PFSK-1 (cell line): ENCODE measurements at regions not wholly inside any gene's neighbourhood (a gene's known extent, or its start where the extent isn't known, plus 50 kb on each side); places are given as distances from the start of the nearest gene placed in this dataset.

Experiments
- FOXP2 ChIP-seq: optimal IDR thresholded peaks from 2 replicates; pipeline ENCODE3; 2011; ENCODE audit warnings: borderline replicate concordance, control low read depth, inconsistent platforms; ENCODE audit not compliant: insufficient read depth; ENCODE audit errors: extremely low read length, extremely low read depth
- POLR2AphosphoS5 ChIP-seq: IDR thresholded peaks from 2 replicates; pipeline ENCODE4 v1.6.1; 2012; ENCODE audit warnings: low read depth, mild to moderate bottlenecking, control low read depth, low read length, moderate library complexity
- SIN3A ChIP-seq: IDR thresholded peaks from 2 replicates; pipeline ENCODE4 v1.6.1; 2012; ENCODE audit warnings: mild to moderate bottlenecking, low read length, moderate library complexity, borderline replicate concordance; ENCODE audit not compliant: insufficient read depth
- TAF1 ChIP-seq: IDR thresholded peaks from 2 replicates; pipeline ENCODE4 v1.6.1; 2012; ENCODE audit warnings: low read length, control low read depth, borderline replicate concordance; ENCODE audit not compliant: insufficient read depth
- TF ChIP-seq, protein P1 (sequence below), 2 experiments: IDR thresholded peaks; 2 replicates each; pipeline versions ENCODE4 v1.6.1 to v1.8.0; 2011 to 2012; ENCODE audit warnings: low read depth in 2 of 2, low read length in 2 of 2, control low read depth in 1 of 2, inconsistent platforms in 1 of 2, mild to moderate bottlenecking in 1 of 2, moderate library complexity in 1 of 2; ENCODE audit not compliant: insufficient read depth in 1 of 2

DNA sequence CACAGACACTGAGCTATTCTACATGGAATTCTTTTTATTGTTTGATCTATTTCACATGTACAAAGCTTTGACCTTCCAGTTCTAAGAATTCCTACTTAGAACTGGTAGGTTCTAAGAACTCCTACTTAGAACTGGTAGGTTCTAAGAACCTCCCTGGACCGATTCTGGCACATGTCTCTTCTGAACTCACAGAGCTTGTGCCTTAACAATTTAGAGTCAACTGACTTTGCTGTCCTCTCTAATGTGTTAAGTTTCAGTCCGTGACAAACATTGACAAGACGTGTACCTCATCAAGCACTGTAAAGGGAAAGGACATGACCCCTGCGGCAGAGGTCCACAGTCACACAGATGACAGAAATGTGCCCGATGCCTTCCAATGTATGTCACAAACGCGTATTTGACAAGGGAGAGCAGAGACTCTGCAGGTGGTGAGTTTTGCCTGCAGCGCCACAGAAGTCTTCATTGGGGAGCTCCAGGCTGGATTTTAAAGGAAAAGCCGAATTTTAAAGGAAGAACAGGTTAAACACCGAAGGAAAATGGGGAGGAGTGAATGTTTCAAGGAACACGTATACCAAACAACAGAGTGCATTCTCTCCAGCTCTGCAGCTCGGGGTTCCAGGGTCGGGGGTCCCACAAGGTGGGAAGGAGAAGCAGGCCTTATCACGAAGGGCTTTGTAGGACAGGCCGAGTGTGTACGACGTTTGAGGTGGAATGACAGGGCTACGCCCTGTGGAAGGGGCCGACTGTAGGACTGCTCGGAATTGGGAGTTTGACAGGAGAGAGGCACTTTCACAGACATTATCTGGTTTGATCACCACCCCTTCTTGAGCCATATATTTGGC, 161.1 kb upstream of the KLF14 start:
- TF ChIP-seq FOXP2 (no peak), POLR2AphosphoS5 (no peak), SIN3A (no peak), TAF1 (no peak)
- TF ChIP-seq, protein P1, sequence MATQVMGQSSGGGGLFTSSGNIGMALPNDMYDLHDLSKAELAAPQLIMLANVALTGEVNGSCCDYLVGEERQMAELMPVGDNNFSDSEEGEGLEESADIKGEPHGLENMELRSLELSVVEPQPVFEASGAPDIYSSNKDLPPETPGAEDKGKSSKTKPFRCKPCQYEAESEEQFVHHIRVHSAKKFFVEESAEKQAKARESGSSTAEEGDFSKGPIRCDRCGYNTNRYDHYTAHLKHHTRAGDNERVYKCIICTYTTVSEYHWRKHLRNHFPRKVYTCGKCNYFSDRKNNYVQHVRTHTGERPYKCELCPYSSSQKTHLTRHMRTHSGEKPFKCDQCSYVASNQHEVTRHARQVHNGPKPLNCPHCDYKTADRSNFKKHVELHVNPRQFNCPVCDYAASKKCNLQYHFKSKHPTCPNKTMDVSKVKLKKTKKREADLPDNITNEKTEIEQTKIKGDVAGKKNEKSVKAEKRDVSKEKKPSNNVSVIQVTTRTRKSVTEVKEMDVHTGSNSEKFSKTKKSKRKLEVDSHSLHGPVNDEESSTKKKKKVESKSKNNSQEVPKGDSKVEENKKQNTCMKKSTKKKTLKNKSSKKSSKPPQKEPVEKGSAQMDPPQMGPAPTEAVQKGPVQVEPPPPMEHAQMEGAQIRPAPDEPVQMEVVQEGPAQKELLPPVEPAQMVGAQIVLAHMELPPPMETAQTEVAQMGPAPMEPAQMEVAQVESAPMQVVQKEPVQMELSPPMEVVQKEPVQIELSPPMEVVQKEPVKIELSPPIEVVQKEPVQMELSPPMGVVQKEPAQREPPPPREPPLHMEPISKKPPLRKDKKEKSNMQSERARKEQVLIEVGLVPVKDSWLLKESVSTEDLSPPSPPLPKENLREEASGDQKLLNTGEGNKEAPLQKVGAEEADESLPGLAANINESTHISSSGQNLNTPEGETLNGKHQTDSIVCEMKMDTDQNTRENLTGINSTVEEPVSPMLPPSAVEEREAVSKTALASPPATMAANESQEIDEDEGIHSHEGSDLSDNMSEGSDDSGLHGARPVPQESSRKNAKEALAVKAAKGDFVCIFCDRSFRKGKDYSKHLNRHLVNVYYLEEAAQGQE (IDR thresholded peaks at IDR 0.05; ENCODE audit: insufficient read depth in 1 of 2, low read depth in 2 of 2, low read length in 2 of 2), result no peak

DNA sequence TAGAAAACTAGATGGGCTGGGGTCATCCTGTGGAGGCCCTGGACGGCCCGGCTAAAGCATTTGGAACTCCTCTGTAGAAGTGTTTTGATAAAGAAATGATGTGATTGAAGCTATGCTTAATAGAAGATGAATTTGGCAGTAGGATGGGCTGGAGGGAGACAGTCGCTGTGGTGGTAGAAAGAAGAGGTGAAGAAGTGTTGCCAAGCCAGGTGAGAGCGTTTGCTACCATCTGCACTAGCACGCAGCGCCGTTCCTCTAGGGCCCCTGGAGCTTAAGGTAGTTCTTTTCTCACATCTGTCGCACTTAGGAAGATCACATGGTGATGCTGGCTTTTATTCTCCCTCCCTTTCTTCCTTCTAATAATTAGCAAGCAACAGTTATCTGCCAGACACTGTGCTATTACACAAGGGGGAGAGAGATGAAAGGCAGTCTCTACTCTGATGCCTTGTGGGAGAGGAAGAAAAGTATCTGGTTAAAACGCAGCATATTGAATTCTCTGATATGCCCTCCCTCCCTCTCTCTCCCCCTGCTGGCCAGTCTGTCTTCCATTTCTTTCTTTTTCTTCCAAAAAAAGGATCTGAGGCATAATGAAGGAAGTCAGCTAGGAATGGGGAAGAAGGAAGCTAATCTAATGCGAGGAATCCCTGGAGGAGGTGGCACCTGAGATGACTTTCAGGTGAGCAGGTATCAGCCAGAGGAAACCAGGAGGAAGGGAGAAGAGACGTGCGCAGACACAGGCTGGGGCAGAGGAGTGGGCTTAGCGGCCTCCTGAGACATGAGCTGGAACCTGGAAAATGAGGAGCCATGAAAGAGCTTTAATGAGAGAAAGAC, 162.3 kb upstream of the KLF14 start:
- no peak for TF ChIP-seq POLR2AphosphoS5

DNA sequence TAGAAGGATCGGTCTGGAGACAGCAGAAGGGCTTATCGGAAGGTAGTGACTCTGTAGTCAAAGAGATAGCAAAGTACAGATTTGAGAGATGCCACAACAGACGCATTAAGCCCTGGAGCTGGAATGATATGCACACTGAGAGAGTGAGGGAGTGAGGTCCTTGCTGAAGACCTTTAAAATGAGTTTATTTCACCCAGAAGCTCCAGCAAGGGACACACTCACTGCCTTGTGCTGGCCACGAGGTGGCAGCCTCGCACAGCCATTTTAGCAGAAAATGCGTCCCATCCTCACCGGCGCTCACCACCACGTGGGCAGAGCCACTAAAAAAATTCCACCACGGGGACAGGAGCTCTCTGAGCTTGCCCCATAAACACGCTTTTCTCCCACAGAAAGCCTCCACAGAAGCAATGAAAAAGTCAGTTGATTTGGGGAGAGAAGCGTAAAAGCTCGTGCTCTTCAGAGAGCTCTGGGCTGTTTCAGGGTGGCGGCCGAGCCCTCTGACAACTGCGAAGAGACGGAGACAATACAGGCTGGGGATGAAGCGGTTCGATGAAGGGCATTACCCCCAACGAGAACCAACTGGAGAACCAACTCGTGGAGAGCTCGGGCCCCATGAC, 163.0 kb upstream of the KLF14 start:
- TF ChIP-seq TAF1 (no peak), FOXP2 (peak; percentile 16)

DNA sequence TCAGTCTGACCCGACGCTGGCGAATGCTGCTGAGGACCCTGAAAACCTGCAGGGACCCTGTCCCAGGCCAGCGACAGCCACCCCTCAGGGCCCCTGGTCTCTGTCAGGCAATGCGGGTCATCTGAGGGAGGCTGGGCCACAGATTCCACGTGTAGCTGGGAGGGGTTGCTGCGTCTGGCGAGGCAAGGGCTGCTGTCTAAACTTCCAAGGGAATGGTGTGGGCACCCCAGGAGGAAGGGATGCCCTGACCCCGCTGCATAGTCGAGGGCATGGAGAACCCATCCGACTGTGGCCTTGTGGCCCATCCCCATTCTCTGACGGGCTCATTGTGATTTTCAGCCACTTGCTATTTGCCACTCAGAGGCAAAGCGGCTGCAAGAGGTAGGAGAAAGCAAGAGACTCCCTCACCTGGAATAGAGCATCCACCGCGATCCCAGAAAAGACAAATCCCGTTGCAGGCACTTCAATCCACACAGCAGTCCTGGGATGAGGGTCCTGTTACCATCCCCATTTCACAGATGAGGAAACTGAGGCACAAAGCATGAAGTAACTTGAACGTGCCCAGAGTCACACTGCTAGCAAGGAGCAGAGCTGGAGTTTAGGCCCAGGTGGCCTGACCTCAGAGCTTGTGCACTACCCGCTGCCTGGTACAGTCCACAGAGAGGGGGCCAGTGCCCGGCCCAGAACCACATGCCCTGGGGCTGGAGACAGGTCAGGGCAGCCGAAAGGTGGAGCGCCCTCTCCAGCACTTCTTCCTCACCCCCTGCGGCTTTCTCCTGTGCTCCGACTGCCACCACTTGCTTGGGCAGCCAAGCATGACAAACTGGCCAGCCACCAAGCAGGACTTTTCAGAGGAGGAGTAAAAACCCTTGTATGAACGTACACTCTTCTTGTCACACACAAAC, 163.8 kb upstream of the KLF14 start:
- TF ChIP-seq TAF1 (no peak), FOXP2 (no peak)
- TF ChIP-seq, protein P1 (IDR thresholded peaks at IDR 0.05; ENCODE audit: insufficient read depth in 1 of 2, low read depth in 2 of 2, low read length in 2 of 2), result no peak

DNA sequence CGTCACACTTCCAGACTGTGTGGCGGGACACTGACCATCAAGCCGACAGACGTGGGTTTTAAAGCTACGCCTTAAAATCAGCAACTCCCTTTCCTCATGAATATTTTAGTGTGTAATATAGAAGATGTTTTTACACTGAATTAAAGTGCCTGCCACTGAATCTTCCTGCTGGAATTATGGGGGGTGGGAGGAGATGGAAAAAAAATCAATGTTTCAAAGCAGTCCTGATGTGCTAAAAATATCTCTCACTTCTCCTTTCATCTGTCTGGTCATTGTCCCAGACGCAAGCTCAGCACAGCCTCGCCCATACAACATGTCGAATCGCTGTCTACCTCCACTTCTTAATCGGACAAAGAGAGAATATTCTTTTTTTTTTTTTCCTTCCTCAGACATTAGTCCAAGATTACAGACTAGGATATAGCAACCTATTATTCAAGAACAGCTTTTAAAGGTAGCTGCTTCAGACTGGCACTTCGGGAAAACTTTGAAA, 165.1 kb upstream of the KLF14 start:
- TF ChIP-seq TAF1 (no peak), FOXP2 (no peak), POLR2AphosphoS5 (no peak), SIN3A (no peak)
- TF ChIP-seq, protein P1 (IDR thresholded peaks at IDR 0.05; ENCODE audit: insufficient read depth in 1 of 2, low read depth in 2 of 2, low read length in 2 of 2), result no peak
